ENCODE measurements at regions not wholly inside any gene's neighbourhood (a gene's known extent, or its start where the extent isn't known, plus 50 kb on each side); places are given as distances from the start of the nearest gene placed in this dataset.

DNA sequence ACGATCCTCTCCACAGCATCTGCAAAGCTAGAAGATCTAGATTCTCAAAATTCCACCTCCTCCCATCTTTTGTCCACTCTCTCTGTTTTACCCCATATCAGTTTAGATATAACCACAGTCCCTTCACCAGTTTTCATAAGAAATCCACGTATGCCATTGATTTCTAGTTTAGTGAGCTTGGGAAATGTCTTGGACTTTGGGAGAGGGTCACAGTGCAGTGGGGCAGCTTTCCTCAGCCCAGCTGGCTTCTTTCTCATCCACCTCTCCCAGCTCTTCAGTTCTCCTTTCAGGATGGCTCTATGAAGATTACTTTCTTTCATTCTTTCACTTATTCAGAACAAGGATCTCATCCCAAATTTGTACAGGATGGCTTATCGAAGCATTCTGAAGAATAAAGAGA, 203.9 kb upstream of the ADCY2 start:
- H3K9me3 Mint-ChIP-seq = peaks cover 2 to 8% of the 10 kb centered on the region in 2 donors
- no peak overlapping the region for H3K4me3 ChIP-seq (ENCODE audit: low read length)
- ATAC-seq = no peak
- no peak overlapping the region for H3K27ac Mint-ChIP-seq
- H3K36me3 ChIP-seq (ENCODE audit: control insufficient read depth, insufficient read depth, low read length) = no peaks in the 10 kb centered on the region
- H3K9me3 ChIP-seq (ENCODE audit: control insufficient read depth, insufficient read depth, low read length) = no peaks in the 10 kb centered on the region
- intact Hi-C loops (cut with micrococcal nuclease) = no loop called here
- no peaks in the 10 kb centered on the region for H3K4me1 ChIP-seq (ENCODE audit: control insufficient read depth, insufficient read depth, low read length)
- TF ChIP-seq, protein P1, sequence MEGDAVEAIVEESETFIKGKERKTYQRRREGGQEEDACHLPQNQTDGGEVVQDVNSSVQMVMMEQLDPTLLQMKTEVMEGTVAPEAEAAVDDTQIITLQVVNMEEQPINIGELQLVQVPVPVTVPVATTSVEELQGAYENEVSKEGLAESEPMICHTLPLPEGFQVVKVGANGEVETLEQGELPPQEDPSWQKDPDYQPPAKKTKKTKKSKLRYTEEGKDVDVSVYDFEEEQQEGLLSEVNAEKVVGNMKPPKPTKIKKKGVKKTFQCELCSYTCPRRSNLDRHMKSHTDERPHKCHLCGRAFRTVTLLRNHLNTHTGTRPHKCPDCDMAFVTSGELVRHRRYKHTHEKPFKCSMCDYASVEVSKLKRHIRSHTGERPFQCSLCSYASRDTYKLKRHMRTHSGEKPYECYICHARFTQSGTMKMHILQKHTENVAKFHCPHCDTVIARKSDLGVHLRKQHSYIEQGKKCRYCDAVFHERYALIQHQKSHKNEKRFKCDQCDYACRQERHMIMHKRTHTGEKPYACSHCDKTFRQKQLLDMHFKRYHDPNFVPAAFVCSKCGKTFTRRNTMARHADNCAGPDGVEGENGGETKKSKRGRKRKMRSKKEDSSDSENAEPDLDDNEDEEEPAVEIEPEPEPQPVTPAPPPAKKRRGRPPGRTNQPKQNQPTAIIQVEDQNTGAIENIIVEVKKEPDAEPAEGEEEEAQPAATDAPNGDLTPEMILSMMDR (IDR thresholded peaks at IDR 0.05) = no peak
- no peaks in the 10 kb centered on the region for H3K27me3 Mint-ChIP-seq (ENCODE audit: low read depth in 2 of 2)
- 78% methylated on average over 3 of the region's 3 CpGs for WGBS (ENCODE audit: insufficient coverage)
- no peak for DNase-seq
- H3K27me3 ChIP-seq (ENCODE audit: control insufficient read depth, insufficient read depth, low read length) = no peaks in the 10 kb centered on the region
- no peak overlapping the region for H3K27ac ChIP-seq (ENCODE audit: low read length)
- H3K4me3 Mint-ChIP-seq = no peak overlapping the region
- H3K4me1 Mint-ChIP-seq = no peaks in the 10 kb centered on the region
- no peaks in the 10 kb centered on the region for H3K36me3 Mint-ChIP-seq

DNA sequence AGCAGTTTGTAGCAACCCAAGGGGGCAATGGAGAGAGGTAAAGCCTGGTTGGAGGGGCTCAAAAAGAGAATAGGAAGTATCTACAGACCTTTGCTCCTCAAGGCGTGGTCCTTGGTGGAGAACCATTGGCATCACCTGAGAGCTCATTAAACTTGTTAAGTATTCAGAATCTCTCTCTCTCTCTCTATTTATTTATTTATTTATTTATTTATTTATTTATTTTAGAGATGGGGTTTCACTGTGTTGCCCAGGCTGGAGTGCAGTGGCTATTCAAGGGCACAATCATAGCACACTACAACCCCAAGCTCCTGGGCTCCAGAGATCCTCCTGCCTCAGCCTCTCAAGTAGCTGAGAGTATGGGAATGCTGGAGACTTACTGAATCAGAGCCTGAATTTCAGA, 193.1 kb upstream of the ADCY2 start:
- ATAC-seq = no peak
- Histone ChIP-seq H3K9me3 (ENCODE audit: control insufficient read depth, insufficient read depth, low read length) (peaks cover 6% of the 10 kb centered on the region), H3K4me3 (ENCODE audit: low read length) (no peak overlapping the region), H3K36me3 (ENCODE audit: control insufficient read depth, insufficient read depth, low read length) (no peaks in the 10 kb centered on the region), H3K4me1 (ENCODE audit: control insufficient read depth, insufficient read depth, low read length) (no peaks in the 10 kb centered on the region), H3K27me3 (ENCODE audit: control insufficient read depth, insufficient read depth, low read length) (no peaks in the 10 kb centered on the region), H3K27ac (ENCODE audit: low read length) (no peak overlapping the region)
- intact Hi-C loops (cut with micrococcal nuclease) = no loop called here
- Mint-ChIP-seq H3K36me3 (peaks cover 4% of the 10 kb centered on the region), H3K27me3 (ENCODE audit: low read depth in 2 of 2) (no peaks in the 10 kb centered on the region), H3K9me3 (peaks cover 8 to 16% of the 10 kb centered on the region in 2 donors), H3K4me3 (no peak overlapping the region), H3K4me1 (no peaks in the 10 kb centered on the region), H3K27ac (no peak overlapping the region)
- 100% methylated on average over 1 of the region's 1 CpG for WGBS (ENCODE audit: insufficient coverage)
- DNase-seq = no peak
- TF ChIP-seq, protein P1 (IDR thresholded peaks at IDR 0.05) = no peak

DNA sequence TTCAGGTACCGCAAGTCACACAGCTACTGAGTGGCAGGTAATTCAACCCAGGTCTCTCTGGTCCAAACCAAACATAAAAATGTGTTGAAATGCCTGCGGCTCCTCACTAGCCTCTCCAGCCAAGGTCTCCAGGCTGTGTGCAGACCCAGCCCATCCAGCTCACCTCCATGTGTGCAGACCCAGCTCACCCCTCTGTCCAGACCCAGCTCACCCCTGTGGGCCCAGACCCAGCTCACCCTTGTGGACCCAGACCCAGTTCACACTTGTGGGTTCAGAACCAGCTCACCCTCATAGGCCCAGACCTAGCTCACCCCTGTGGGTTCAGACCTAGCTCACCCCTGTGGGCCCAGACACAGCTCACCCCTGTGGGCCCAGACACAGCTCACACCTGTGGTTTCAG, 188.0 kb upstream of the ADCY2 start:
- Histone ChIP-seq H3K4me3 (ENCODE audit: low read length) (no peak overlapping the region), H3K27me3 (ENCODE audit: control insufficient read depth, insufficient read depth, low read length) (no peaks in the 10 kb centered on the region), H3K4me1 (ENCODE audit: control insufficient read depth, insufficient read depth, low read length) (no peaks in the 10 kb centered on the region), H3K36me3 (ENCODE audit: control insufficient read depth, insufficient read depth, low read length) (no peaks in the 10 kb centered on the region), H3K27ac (ENCODE audit: low read length) (no peak overlapping the region), H3K9me3 (ENCODE audit: control insufficient read depth, insufficient read depth, low read length) (peaks cover 3% of the 10 kb centered on the region)
- Mint-ChIP-seq H3K4me3 (no peak overlapping the region), H3K4me1 (no peaks in the 10 kb centered on the region), H3K27ac (no peak overlapping the region), H3K27me3 (ENCODE audit: low read depth in 2 of 2) (no peaks in the 10 kb centered on the region), H3K36me3 (no peaks in the 10 kb centered on the region), H3K9me3 (peaks cover 8 to 11% of the 10 kb centered on the region in 2 donors)
- DNase-seq = no peak
- TF ChIP-seq, protein P1 (IDR thresholded peaks at IDR 0.05) = no peak
- no peak for ATAC-seq
- 96% methylated on average over 2 of the region's 2 CpGs for WGBS (ENCODE audit: insufficient coverage)
- intact Hi-C loops (cut with micrococcal nuclease) = no loop called here

DNA sequence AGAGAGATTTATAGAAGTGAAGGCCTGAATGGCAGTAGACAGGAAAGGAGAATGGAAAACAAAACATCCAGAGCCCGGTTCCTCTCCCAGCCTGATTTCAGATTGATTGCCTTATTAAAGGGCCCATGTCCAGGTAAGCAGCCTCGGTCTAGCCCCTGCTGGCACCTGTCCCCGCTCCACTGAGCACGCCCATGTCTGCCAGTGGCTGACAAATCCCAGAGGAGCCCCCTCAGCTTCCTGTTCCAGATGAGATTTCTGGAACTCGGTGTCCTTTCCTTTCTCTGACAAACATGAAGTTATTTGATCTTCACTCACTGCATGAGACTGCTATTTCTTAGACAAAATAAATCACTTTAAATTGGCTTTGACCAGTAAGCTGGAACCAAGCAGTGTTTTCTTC, 187.0 kb upstream of the ADCY2 start:
- intact Hi-C loops (cut with micrococcal nuclease) = no loop called here
- Histone ChIP-seq H3K4me3 (ENCODE audit: low read length) (no peak overlapping the region), H3K27ac (ENCODE audit: low read length) (no peak overlapping the region), H3K27me3 (ENCODE audit: control insufficient read depth, insufficient read depth, low read length) (no peaks in the 10 kb centered on the region), H3K36me3 (ENCODE audit: control insufficient read depth, insufficient read depth, low read length) (no peaks in the 10 kb centered on the region), H3K9me3 (ENCODE audit: control insufficient read depth, insufficient read depth, low read length) (peaks cover 3% of the 10 kb centered on the region), H3K4me1 (ENCODE audit: control insufficient read depth, insufficient read depth, low read length) (no peaks in the 10 kb centered on the region)
- ATAC-seq (no peak), DNase-seq (no peak)
- Mint-ChIP-seq H3K4me3 (no peak overlapping the region), H3K36me3 (no peaks in the 10 kb centered on the region), H3K4me1 (no peaks in the 10 kb centered on the region), H3K27me3 (ENCODE audit: low read depth in 2 of 2) (no peaks in the 10 kb centered on the region), H3K27ac (no peak overlapping the region), H3K9me3 (peaks cover 8 to 11% of the 10 kb centered on the region in 2 donors)
- TF ChIP-seq, protein P1 (IDR thresholded peaks at IDR 0.05) = no peak
- 50% methylated on average over 5 of the region's 5 CpGs for WGBS (ENCODE audit: insufficient coverage)
